GM06990 (cell line): ENCODE measurements at regions not wholly inside any gene's neighbourhood (a gene's known extent, or its start where the extent isn't known, plus 50 kb on each side); places are given as distances from the start of the nearest gene placed in this dataset.
A peak's percentile ranks its signal among the peaks of the same experiment; 100 is the strongest.

Source experiments
- DNase-seq: peaks from one replicate; pipeline ENCODE4 v3.0.0-alpha.2; 2011; ENCODE audit not compliant: insufficient read length; ENCODE audit errors: extremely low read depth
- H3K27me3 ChIP-seq: replicated peaks from 2 replicates; pipeline ENCODE4 v1.6.0; 2011; ENCODE audit warnings: low read length; ENCODE audit not compliant: control insufficient read depth, insufficient read depth
- H3K36me3 ChIP-seq: 2 replicates; pipeline ENCODE4 v1.5.1; 2011; ENCODE audit warnings: low read length; ENCODE audit not compliant: control insufficient read depth, insufficient read depth
- H3K4me3 ChIP-seq: replicated peaks from 2 replicates; pipeline ENCODE4 v1.5.1; 2011; ENCODE audit warnings: low read depth, mild to moderate bottlenecking, control low read depth, low read length
- TF ChIP-seq, protein P1 (sequence below): IDR thresholded peaks from 2 replicates; pipeline ENCODE4 v1.5.1; 2011; ENCODE audit warnings: low read length, control low read depth, mild to moderate bottlenecking, inconsistent platforms; ENCODE audit not compliant: insufficient read depth, poor library complexity, severe bottlenecking

DNA sequence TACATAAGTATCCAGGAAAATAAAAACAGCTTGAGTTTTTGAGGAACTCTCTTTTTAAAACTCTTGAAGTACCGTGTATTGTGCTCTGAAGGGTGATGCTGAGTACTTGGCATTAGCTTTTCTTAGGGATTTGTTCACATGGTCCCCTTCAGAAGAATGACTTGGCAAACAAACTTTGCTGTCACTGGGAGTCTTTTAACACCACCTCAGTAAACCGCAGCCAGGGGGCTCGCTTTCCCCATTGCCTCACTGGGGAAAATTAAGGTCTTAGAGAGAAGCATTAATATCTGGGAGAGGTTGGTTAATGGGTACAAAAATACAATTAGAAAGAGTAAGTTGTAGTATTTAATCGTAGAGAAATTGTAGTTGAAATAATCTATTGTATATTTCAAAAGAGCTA lies 105.9 kb upstream of the DAP start:
- H3K4me3 ChIP-seq: no peak overlapping the region
- H3K27me3 ChIP-seq: no peaks in the 10 kb centered on the region; the same call in 1 of the 2 replicates
- H3K36me3 ChIP-seq: no peaks in the 10 kb centered on the region
- TF ChIP-seq, protein P1, sequence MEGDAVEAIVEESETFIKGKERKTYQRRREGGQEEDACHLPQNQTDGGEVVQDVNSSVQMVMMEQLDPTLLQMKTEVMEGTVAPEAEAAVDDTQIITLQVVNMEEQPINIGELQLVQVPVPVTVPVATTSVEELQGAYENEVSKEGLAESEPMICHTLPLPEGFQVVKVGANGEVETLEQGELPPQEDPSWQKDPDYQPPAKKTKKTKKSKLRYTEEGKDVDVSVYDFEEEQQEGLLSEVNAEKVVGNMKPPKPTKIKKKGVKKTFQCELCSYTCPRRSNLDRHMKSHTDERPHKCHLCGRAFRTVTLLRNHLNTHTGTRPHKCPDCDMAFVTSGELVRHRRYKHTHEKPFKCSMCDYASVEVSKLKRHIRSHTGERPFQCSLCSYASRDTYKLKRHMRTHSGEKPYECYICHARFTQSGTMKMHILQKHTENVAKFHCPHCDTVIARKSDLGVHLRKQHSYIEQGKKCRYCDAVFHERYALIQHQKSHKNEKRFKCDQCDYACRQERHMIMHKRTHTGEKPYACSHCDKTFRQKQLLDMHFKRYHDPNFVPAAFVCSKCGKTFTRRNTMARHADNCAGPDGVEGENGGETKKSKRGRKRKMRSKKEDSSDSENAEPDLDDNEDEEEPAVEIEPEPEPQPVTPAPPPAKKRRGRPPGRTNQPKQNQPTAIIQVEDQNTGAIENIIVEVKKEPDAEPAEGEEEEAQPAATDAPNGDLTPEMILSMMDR: no peak
- no peak for DNase-seq

- TF ChIP-seq, protein P1: peak; percentile 96
- no peaks in the 10 kb centered on the region for H3K36me3 ChIP-seq
- H3K27me3 ChIP-seq: peaks cover under 1% of the 10 kb centered on the region
- peak; percentile 10 for DNase-seq
- no peak overlapping the region for H3K4me3 ChIP-seq
These were observed 102.8 kb upstream of the DAP start for GRCh38 chr5:10863763-10864383.

GRCh38 chr5:10862085-10862484 lies 101.1 kb upstream of the DAP start:
- no peak overlapping the region for H3K4me3 ChIP-seq
- H3K36me3 ChIP-seq: no peaks in the 10 kb centered on the region
- TF ChIP-seq, protein P1: no peak

GRCh38 chr5:10861423-10861790 lies 100.4 kb upstream of the DAP start:
- no peak for DNase-seq
- TF ChIP-seq, protein P1: no peak
- Histone ChIP-seq H3K36me3 (no peaks in the 10 kb centered on the region), H3K4me3 (no peak overlapping the region), H3K27me3 (peaks cover 1% of the 10 kb centered on the region)

More at GRCh38 chr5:10862085-10862484, 101.1 kb upstream of the DAP start:
- H3K27me3 ChIP-seq: peaks cover 1% of the 10 kb centered on the region
- no peak for DNase-seq

- peaks cover 1% of the 10 kb centered on the region for H3K27me3 ChIP-seq
- TF ChIP-seq, protein P1: no peak
- no peak for DNase-seq
- H3K36me3 ChIP-seq: no peaks in the 10 kb centered on the region
- no peak overlapping the region for H3K4me3 ChIP-seq
These were observed 99.8 kb upstream of the DAP start for GRCh38 chr5:10860645-10861422.

DNA sequence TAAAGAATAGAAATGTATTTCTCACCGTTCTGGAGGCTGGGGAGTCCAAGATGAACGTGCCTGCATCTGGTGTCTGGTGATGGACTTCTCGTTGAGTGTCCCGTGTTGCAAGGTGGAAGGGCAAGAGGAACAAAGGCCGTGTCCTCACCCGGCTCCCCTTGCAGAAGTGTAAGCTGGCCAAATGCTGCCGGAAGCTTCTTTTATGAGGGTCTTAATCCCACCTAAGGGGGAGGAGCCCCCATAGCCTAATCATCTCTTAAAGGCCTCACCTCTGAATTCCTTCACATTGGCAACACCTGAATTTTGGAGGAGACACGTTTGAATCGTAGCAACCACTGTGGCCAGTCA lies 99.1 kb upstream of the DAP start:
- peaks cover 1% of the 10 kb centered on the region for H3K27me3 ChIP-seq
- H3K36me3 ChIP-seq: no peaks in the 10 kb centered on the region
- no peak for DNase-seq
- TF ChIP-seq, protein P1: no peak
- no peak overlapping the region for H3K4me3 ChIP-seq
